Muscle of back (tissue), 3 donors: ENCODE measurements at regions not wholly inside any gene's neighbourhood (a gene's known extent, or its start where the extent isn't known, plus 50 kb on each side); places are given as distances from the start of the nearest gene placed in this dataset.

ENCODE experiments used
- DNase-seq, 3 donors: peaks; one replicate each; pipeline versions ENCODE4 v3.0.0 to v3.0.0-alpha.2; 2013

GRCh38 chr4:123569541-123569940 lies 172.9 kb downstream of the SPRY1 start:
- DNase-seq: no peak

- no peak for DNase-seq
Observed at GRCh38 chr4:123573866-123574508, 177.4 kb downstream of the SPRY1 start.

GRCh38 chr4:123575291-123575690 lies 178.7 kb downstream of the SPRY1 start:
- DNase-seq: no peak

GRCh38 chr4:123577225-123577906 lies 180.8 kb downstream of the SPRY1 start:
- DNase-seq: peak in 1 of 3 donors; percentile 57

GRCh38 chr4:123578276-123579029 lies 181.9 kb downstream of the SPRY1 start:
- peak in 2 of 3 donors; percentile 58 to 74 for DNase-seq

GRCh38 chr4:123579961-123580360 lies 183.4 kb downstream of the SPRY1 start:
- no peak for DNase-seq

- no peak for DNase-seq
Observed at GRCh38 chr4:123580981-123581664, 184.5 kb downstream of the SPRY1 start.

- no peak for DNase-seq
Observed at GRCh38 chr4:123581802-123582201, 185.2 kb downstream of the SPRY1 start.

GRCh38 chr4:123583043-123583442 lies 186.4 kb downstream of the SPRY1 start:
- no peak for DNase-seq

GRCh38 chr4:123585111-123585510 lies 188.5 kb downstream of the SPRY1 start:
- DNase-seq: no peak

- no peak for DNase-seq
Observed at GRCh38 chr4:123587983-123588494, 191.4 kb downstream of the SPRY1 start.

- DNase-seq: peak in 2 of 3 donors; percentile 26 to 52
Observed at GRCh38 chr4:123588631-123589241, 192.1 kb downstream of the SPRY1 start.

GRCh38 chr4:123589301-123589700 lies 192.7 kb downstream of the SPRY1 start:
- no peak for DNase-seq

- no peak for DNase-seq
Observed at GRCh38 chr4:123591875-123592274, 195.3 kb downstream of the SPRY1 start.

GRCh38 chr4:123593655-123594054 lies 197.1 kb downstream of the SPRY1 start:
- DNase-seq: no peak

GRCh38 chr4:123596805-123597204 lies 200.2 kb downstream of the SPRY1 start:
- DNase-seq: no peak

GRCh38 chr4:123597586-123597985 lies 201.0 kb downstream of the SPRY1 start:
- no peak for DNase-seq

GRCh38 chr4:123598331-123598730 lies 201.7 kb downstream of the SPRY1 start:
- DNase-seq: no peak

- peak in 2 of 3 donors; percentile 59 to 81 for DNase-seq
Observed at GRCh38 chr4:123599061-123599919, 202.7 kb downstream of the SPRY1 start.
